NCI-H187 (cell line): ENCODE measurements at regions not wholly inside any gene's neighbourhood (a gene's known extent, or its start where the extent isn't known, plus 50 kb on each side); places are given as distances from the start of the nearest gene placed in this dataset.
A peak's percentile ranks its signal among the peaks of the same experiment; 100 is the strongest.

Experiments
- DNase-seq, 2 experiments: peaks; one replicate each; lab custom pipeline; 2025; lab: John Stamatoyannopoulos, UW

DNA sequence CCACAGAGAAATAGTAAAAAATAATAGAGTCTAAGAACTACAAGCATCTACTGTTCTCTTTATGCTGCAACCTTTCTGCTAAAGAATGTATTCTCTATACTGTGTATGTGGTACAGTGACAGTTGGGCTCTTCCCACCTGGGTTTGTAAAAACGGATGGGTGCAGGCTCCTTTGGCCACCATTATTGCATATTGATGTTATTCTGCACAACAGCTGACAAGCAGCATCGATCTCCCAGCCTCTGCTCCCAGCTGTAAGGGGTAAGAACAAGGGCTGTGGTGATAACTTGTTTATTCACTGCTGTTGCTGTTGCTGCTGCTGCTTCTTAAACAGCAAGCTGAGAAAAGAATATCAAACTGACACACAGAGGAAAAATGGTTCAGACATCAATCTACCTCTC, 56.1 kb downstream of the KCNRG start:
- no peak for DNase-seq

DNA sequence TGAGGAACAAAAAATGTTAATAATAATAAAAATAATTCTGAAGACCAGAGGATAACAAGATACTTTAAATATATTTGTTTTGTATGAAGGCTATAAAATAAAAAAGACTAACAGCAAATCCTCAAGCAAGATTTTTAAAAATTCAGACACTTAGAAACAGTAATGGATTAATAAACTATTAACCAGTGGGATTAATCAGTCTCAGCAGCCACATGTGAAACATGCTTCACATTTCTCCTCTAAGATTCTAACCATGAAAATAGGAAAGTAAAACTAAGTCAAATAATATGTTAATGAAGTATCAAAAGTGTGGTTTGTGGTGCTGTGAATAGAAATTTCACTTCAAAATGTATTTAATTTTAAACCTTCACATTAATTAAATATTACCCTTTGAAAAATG, 57.4 kb downstream of the KCNRG start:
- DNase-seq: no peak

GRCh38 chr13:50073340-50073739, 58.1 kb downstream of the KCNRG start:
- DNase-seq: no peak

DNA sequence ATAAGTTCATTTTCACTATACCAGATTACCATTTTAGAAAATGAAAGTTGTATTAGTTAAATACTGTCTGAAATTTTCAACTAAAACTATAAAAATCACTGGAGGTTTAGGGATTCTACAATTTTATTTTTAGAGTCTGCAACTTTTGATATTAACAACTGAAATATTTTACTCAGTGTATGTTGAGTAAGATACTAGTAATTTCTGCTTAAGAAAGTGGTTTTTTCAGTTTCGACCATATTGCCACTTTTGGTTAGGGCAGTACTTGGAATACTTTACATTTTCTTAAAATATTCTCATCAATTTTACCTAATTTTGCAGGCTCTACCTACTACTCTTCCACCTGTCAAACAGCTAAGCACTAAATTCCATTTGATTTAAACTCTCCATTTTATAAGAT, 59.6 kb downstream of the KCNRG start:
- no peak for DNase-seq

- no peak for DNase-seq
These were observed 60.4 kb downstream of the KCNRG start for GRCh38 chr13:50075619-50076097.

- no peak for DNase-seq
These were observed 62.2 kb downstream of the KCNRG start for GRCh38 chr13:50077431-50077830.

- no peak for DNase-seq
These were observed 63.1 kb downstream of the KCNRG start for GRCh38 chr13:50078231-50078894.

DNA sequence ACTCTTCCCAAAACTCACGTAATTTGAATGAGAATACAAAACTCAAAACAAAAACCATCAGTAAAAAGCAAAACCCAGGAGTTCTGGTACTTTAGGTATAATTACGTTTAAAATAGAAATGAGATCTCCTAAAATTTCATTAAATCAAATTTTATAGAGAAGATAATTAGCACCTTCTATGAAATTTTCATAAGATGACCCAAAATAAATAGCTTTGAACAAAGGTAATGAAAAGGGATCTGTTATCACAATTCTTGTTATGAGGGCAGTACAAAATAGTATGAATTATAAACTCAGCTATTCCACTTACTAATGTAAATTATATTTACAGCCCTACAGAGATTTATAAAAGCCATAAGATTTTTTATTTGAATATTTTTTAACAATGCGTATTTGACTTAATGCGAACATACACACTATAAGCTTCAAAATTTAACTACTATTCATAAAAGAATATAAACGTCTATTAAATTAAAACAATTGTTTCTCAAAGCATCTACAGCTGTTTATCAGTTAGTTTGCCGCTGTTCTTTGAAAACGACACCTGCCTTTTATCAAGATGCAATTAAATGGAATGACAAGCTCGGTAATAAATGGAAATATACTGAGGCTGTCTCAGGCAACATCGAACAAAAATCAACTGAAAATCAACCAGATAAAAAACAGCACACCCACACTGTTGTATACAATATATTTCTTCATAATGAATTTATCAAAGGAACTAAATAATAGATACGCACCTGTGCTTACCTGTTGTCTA, 63.8 kb downstream of the KCNRG start:
- DNase-seq: no peak

DNA sequence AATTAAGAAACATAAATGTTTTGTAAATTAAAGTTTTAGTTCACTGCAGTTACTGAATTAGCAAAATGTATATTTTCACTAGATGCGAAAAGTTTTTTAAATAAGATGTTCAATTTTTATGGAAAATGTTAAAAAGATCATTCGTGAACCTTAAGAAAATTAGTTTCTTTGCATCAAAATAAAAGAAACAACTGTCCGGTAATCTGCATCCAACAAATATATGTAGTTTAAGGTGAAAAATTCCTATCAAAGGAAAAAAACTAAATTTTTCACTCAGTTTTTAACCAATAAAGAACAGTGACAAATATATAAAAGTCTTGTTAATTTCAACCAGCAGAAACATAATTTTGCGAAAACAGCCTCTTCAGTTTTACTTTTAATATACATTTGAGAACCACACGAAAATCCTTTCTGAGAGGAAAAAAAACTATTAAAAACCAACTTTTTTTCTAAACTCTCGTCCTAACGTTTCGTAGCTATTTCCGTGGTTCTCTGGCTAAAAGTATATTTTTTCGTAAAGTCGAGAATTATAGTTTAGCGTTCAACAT, 64.5 kb downstream of the KCNRG start:
- no peak for DNase-seq

GRCh38 chr13:50080203-50080910, 65.1 kb downstream of the KCNRG start:
- peak in 1 of 2 experiments; percentile 54 for DNase-seq

DNA sequence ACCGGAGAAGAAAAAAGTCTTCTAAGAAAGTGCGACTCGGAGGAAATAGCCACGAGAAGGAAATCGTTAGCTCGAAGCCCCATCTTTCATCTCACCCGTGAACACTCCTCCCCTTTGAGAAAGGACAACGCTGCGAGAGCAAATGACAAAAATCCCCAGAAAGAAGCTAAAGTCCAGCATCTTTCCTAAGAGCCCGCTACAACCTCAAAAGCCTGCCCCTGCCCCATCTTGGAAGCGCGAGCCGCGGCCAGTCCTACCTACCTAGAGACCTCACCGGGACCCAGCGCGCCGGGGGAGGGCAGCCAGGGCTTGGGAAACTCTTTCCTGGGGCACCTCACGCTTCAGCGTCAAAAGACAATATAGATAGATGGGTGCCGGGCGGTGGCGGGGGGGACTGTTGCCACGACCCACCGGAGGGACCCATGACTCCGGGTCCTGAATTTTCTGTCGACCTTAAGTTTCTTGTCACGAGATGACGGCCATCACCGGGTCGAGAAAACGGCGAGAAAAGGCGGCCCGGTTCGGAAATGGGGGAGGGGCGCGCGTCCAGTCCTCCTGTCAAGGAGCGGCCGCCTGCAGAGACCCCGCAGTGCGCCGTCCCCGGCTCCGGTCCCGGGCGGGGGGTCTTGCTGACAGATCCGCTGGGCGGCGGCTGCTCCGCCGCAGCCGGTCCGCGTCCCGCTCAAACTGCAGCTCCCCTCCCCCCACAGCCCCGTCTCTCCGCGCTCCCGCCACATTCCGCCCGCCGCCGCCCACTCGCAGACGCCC, 65.9 kb downstream of the KCNRG start:
- peak; percentile 5 to 54 for DNase-seq

DNA sequence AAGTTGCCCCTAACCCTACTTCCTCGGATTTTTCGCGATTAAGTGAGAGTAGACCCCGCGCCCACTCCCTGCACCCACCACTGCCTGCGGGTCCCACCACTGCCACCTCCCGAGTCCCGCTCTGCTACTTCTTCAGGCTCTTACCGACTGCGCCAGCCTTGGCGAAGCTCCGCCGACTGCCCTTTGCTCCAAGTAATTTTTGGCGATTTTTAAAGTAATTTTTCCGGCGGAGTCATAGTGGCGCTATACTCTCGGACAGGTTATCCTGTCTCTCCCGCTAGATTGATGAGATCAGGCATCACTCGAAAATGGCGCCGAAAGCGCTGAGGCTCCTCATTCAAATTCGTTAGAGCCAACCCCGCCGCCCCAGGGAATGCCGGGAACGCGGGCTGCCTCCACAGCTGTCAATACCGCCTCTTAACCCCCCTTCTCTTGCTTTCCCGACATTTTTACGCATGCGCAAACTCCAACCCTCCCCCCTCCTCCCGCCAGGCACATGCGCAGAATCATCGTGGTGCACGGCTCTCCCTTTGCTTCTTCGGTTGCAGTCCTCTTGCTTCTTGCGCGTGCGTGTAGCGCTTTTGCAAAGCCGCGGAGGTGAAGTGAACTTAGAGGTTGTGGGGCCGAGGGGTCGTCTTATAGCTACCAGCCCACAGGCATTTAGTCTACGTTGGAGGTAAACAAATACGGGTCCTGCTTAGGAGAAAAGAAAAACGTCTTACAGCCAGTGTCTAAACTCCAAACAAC, 66.6 kb downstream of the KCNRG start:
- DNase-seq: peak; percentile 95 to 96

- peak; percentile 57 to 92 for DNase-seq
These were observed 67.4 kb downstream of the KCNRG start for GRCh38 chr13:50082426-50083281.

DNA sequence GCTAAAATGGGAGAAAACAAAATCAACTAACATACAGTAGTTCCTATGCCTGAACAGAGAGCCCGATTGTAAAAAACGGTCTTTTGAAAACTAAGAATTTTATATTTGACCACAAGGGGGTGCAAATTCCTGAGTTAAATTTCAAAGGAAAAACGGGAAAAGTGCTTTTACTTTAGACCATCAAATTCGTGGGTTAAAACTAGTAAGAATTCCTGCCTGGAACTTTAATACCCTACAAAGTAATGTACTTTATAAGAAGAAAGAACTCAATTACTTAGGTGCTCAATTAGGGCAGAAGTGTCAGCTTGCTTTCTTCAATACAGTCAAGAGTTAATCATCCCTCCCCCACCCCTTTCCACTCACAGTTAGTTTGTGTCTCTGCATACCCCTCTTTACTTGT, 69.8 kb downstream of the KCNRG start:
- no peak for DNase-seq

DNA sequence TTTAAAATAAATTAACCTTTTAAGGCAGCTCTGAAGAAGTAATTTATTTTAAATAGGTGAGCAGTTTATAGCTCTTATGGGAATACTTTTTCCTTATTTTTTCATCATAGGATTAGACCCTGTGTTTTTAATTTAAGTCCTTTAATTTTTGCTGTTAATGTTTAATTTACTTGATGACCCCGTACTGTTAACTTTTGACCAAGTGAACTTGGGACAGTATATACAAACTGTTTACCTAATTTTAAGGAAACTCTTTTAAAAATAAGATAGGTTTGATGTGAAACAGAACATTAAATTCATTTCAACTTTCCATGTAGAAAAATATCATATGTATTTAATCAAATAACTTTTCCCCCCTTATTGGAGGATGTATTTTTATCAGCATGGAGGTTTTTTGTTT, 74.4 kb downstream of the KCNRG start:
- DNase-seq: no peak

DNA sequence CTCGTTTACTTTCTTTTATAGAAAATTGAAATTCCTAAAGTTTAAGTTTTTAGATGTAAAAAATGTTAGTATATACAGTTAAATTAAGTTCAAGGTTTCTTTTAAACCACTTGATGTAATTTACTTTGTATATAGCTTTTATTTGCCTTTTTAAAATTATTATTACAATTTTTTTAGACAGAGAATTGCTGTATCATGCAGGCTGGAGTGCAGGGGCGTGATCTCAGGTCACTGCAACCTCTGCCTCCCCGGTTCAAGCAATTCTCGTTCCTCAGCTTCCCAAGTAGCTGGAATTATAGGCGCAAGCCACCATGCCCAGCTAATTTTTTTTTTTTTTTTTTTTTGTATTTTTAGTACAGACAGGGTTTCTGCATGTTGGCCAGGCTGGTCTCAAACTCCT, 75.0 kb downstream of the KCNRG start:
- DNase-seq: no peak

DNA sequence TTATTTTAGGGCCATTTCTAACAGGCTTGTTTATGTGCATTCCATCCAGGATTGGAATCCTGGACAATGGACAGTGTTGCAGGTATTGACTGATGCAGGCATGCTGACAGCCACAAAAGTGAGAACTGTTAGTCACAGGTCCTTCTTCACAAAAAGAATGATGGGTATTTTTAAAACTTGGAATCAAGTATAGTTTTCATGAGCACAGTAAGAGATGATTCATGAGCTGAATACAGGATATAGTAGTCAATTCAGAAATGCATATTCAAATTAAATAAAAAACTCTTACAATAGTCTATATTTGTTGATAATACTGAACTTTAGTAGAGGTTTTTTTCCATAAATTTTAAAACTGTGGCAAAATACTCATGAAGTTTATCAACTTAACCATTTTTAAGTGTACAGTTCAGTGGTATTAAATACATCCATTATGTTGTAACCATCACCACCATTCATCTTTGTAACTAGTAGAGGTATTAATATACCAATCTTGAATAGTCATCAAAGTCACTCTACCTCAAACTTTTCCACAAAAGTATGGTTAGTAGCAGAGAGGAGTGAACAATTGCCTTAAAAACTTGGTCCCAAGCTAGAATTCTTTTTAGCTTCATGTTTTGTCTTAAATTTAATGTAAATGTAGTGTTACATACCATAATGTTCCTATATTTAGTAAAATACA, 79.5 kb downstream of the KCNRG start:
- no peak for DNase-seq

DNA sequence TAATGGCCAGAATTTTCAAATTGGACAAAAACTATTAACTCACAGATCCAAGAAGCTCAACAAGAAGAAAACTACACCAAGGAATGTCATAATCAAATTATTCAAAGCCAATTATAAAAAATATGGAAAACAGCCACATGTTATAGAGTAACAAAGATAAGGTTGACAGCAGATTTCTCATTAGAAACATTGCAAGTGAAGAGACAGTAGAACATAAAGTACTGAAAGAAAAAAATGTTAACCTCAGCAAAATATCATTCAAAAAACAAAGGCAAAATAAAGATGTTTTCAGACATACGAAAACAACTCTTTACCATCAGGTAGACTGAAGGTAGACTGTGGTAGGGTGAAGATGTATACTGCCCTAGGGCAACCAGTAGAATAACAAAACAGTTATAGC, 83.4 kb downstream of the KCNRG start:
- DNase-seq: no peak

DNA sequence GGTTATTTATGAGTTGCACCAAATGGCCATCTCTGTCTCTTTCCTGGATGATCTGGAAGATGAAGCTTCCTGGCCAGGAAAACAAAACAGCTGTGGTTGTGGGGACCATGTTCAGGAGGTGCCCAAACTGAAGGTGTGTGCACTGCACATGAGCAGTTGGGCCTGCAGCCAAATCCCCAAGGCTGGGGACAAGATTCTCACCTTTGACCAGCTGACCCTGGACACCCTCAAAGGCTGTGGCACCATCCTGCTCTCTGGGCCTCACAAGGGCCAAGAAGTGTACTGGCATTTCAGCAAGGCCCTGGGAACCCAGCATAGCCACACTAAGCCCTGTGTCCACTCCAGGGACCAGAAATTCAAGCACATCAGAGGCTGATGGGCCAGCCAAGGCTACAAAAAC, 84.2 kb downstream of the KCNRG start:
- no peak for DNase-seq

DNA sequence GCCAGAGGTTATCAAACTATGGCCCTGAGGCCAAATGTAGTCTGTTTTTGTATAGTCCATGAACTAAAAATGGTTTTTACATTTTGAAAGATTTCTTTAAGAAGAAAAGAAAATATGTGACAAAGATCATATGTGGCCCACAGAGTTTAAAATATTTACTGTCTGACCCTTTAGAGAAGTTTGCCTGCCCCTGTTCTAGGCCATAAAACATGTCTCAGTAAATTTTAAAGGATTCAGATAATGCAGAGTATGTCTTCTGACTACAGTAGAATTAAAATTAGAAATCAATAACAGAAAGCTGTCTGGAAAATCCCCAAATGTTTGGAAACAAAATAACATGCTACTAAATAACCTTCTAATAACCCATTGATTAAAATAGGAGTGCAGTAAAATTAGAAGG, 86.3 kb downstream of the KCNRG start:
- DNase-seq: no peak
